Stimulated activated CD4-positive, alpha-beta T cell treated with anti-CD3 and anti-CD28 coated beads, Interleukin-2, amount 100 ng/mL, for 48 hours (primary cell): ENCODE measurements at regions not wholly inside any gene's neighbourhood (a gene's known extent, or its start where the extent isn't known, plus 50 kb on each side); places are given as distances from the start of the nearest gene placed in this dataset.

Source experiments
- DNase-seq, 2 donors: peaks; one replicate each; pipeline ENCODE4 v3.0.0-alpha.2; 2020

- no peak for DNase-seq
Measured at GRCh38 chr12:30012816-30013450, 229.2 kb upstream of the TMTC1 start.

- no peak for DNase-seq
Measured at GRCh38 chr12:30010071-30011052, 226.6 kb upstream of the TMTC1 start.

- no peak for DNase-seq
Measured at GRCh38 chr12:30006021-30006420, 222.3 kb upstream of the TMTC1 start.

- no peak for DNase-seq
Measured at GRCh38 chr12:30003321-30003720, 219.6 kb upstream of the TMTC1 start.

GRCh38 chr12:30002677-30003076, 218.9 kb upstream of the TMTC1 start:
- DNase-seq: no peak

- no peak for DNase-seq
Measured at GRCh38 chr12:30000401-30000800, 216.7 kb upstream of the TMTC1 start.

GRCh38 chr12:29996993-29997392, 213.3 kb upstream of the TMTC1 start:
- DNase-seq: no peak

GRCh38 chr12:29992366-29992765, 208.6 kb upstream of the TMTC1 start:
- DNase-seq: no peak

- no peak for DNase-seq
Measured at GRCh38 chr12:29991924-29992323, 208.2 kb upstream of the TMTC1 start.

- DNase-seq: no peak
Measured at GRCh38 chr12:29990971-29991370, 207.2 kb upstream of the TMTC1 start.

GRCh38 chr12:29983851-29984250, 200.1 kb upstream of the TMTC1 start:
- DNase-seq: no peak

- DNase-seq: no peak
Measured at GRCh38 chr12:29980304-29980703, 196.6 kb upstream of the TMTC1 start.

GRCh38 chr12:29971446-29971845, 187.7 kb upstream of the TMTC1 start:
- no peak for DNase-seq

GRCh38 chr12:29970501-29970900, 186.8 kb upstream of the TMTC1 start:
- no peak for DNase-seq

GRCh38 chr12:29962276-29963035, 178.7 kb upstream of the TMTC1 start:
- DNase-seq: no peak

- DNase-seq: no peak
Measured at GRCh38 chr12:29961231-29961630, 177.5 kb upstream of the TMTC1 start.

GRCh38 chr12:29960122-29960521, 176.4 kb upstream of the TMTC1 start:
- no peak for DNase-seq

- no peak for DNase-seq
Measured at GRCh38 chr12:29957835-29958234, 174.1 kb upstream of the TMTC1 start.

GRCh38 chr12:29945904-29946303, 162.2 kb upstream of the TMTC1 start:
- DNase-seq: no peak

- DNase-seq: no peak
Measured at GRCh38 chr12:29944269-29945000, 160.7 kb upstream of the TMTC1 start.

GRCh38 chr12:29943683-29944082, 159.9 kb upstream of the TMTC1 start:
- no peak for DNase-seq

GRCh38 chr12:29940811-29941210, 157.1 kb upstream of the TMTC1 start:
- no peak for DNase-seq

- no peak for DNase-seq
Measured at GRCh38 chr12:29930503-29930902, 146.8 kb upstream of the TMTC1 start.
